NCI-H748 (cell line): ENCODE measurements at regions not wholly inside any gene's neighbourhood (a gene's known extent, or its start where the extent isn't known, plus 50 kb on each side); places are given as distances from the start of the nearest gene placed in this dataset.

Experiments used
- DNase-seq: peaks from one replicate; lab custom pipeline; 2025; ENCODE audit not compliant: unreplicated experiment; lab: John Stamatoyannopoulos, UW

GRCh38 chr2:37541516-37541915, 129.9 kb downstream of the CDC42EP3 start:
- no peak for DNase-seq

DNA sequence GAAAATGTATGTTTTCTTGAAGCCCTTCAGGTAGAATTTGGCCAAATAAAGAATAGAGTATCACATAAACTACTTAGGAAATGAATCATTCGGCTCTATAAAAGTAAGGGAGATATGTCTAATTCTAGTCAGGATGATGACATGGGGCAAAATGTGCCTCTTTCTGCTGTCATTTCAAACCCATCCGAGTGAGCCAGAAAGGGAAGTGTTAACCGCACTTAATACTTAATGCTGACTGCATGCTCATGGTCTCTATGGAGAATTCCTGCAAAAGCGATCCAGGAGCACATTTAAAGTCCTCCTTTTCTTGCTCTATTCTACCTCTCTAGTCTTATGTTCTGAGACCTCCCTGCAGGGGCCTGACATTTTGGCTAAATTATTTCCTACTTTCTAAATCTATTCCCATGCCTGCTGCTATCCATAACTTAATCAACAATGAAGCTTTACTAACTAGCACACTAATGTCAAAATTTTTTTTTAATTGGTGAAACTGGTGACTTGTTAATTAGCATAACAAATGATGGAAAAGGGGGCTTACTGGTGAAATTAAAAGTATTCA, 127.4 kb downstream of the CDC42EP3 start:
- no peak for DNase-seq

- DNase-seq: no peak
Measured at GRCh38 chr2:37544591-37545031, 126.8 kb downstream of the CDC42EP3 start.

DNA sequence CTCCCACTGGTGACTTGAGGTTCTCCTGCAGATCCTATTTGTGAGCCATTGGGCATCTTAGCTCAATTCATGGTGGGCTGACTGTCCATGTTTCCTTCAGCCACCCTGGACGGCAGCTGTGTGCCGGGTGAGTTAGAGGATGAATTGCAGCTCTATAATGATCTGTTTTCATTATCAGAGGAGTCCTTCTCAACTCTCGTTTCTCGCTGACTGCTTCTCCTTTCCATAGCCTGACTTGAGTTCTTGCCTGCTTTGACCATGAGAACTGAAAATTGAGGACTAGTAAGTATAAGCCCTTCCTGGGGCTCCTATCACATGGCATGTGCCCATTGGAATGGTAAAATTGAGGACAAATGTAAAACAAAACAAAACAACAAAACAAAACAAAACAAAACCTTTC, 121.8 kb downstream of the CDC42EP3 start:
- no peak for DNase-seq

DNA sequence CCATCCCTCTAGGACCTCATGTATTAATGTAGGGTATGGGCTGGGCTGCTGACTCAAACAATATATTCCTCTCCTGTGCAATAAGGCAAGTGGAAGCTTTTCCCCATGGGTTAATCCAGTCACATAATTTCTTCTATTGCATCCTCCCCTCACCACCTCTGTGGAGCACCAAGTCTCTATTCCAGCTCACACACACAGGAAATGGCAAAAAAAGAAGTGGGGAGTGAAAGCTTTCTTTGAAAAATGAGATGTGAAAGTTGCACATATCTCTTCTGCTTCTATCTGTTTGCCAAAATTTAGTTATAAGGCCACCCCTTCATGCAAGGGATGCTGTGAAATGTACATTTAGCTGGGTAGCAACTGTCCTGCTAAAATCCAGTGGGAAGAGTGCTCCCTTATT, 121.3 kb downstream of the CDC42EP3 start:
- DNase-seq: no peak

DNA sequence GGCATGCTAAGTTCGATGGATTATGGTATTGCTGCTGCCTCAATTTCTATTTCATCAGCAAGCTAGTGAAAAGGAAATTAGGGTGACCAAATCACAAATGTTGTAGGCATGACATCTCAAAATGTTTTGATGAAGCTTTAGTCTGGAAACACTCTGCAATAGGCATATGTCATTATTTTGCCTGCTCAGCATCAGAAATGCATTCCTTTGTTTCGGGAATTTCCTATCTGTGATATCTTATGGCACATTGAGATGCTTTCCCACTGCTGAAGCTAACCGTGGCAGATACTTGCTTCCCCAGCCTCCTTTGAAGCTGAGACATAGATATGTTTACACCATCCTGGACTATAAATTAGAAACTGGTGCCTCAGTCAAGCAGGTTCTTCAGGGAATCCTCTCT, 119.7 kb downstream of the CDC42EP3 start:
- no peak for DNase-seq

DNA sequence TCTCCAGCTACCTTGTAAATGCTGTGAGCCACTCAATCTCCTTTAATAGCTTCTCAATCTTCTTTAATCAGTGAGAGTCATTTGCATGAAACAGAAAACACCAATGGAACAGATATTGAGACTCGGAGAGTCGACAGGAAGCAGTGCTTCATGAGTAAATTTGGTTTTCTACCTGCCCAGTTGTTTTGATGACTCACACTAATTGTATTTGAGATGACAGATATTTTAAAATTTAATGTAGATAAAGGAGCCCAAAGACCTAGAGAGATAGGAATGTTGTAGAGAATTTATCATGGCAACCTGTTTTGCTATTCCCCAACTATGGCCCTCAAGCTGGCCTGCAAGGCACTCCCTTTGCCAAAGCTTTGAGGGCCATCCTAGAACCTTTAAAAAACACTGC, 119.1 kb downstream of the CDC42EP3 start:
- no peak for DNase-seq

DNA sequence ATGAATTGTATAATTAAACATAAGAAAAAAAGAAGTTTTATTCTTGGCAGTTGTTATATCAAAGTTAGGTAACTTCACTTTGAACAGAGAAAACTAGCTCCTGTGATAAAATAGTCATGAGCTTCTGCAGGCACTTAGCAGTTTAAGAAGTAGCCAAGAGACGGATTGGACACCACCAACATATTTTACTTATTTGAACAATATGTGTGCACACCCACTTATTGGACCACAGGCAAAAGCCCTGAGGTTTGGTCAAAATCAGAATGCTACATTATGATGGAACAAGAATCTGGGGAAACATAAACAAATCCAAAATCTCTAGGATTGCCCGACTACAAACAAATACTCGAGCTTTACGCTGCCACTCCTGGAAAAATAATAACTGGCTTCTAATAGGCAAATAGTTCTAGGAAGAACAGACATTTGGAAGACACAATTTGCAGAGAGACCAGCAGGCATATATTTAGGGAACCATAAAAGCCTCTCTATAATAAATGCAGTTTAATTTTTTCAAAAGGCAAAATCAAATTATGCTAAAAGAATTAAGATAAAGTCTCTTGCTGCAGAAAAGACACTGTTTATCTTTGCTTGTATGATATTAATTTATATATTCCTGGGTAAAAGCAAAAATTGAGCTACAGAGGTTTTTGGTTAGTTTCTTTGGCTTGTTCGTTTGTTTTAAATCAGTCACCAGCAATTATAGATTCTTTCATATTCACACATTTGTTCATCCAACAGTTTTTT, 117.9 kb downstream of the CDC42EP3 start:
- no peak for DNase-seq

DNA sequence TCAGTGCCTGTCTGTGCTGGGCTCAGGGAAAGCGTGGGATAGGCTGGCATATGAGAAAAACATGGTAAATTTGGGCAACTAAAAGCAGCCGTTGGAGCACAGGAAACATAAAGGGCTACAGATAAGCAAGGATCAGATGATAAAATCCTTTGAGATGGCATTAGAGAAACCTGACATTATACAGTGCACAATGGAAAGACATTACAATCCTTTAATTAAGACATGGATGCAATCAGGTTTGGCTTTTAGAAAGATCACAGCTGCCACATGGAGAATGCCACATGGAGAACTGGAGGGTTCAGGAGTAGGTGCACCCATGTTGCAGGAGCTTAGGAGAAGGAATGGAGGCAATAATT, 117.3 kb downstream of the CDC42EP3 start:
- DNase-seq: no peak

DNA sequence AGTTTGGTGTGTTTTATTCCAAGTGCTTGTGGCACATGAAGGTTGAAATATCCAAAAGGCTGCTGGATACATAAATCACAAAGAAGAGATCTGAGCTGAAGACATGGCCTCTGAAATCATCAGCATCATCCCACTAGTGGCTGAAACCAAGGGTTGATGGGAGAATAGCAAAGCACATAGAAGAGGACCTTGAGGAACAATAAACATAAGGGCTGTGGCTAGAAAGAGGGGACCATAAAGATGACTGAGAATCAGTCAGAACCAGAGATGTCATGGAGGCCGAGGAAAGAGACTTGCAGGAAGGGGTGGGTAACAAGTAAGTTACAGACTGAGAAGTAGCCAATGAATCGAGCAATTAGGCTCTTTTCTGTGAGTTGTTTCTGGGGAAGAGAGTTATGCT, 116.8 kb downstream of the CDC42EP3 start:
- DNase-seq: no peak

DNA sequence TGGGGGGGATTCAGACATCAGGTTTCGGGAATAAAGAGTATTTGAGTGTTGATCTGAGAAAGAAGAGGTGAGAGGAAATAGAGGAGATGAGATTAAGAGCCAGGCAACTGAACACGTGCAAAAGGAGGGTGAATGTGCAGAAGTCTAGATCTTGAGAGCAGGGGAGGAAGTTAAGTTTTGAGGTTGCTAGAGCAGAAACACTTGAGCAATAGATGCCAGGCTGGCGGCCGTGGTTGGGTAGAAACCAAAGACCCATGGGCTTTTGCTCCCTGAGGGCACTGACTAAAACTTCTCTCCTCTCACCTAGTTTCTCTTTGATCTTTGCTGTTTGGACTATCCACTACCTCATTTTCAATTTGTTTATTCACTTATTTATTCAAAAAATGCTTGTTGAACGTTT, 116.0 kb downstream of the CDC42EP3 start:
- DNase-seq: no peak

DNA sequence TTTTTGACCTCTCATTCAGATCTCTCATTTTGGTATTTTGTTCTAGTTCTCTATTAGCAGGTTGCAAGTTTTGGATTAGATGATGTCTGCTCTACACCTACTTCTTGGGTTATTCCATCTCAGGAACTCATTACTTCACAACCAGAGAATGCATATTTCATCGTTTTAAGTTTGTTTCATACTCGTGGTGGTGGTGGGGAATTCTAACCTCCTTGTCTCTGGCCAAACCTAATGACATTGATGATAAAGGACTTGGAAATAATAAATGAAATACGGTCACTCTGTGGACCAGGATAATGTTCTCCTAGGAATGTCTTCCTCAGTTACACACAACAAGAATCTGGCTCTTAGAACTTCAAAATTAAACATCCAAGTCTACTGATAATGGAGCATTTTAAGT, 115.2 kb downstream of the CDC42EP3 start:
- DNase-seq: no peak

GRCh38 chr2:37558623-37559022, 112.8 kb downstream of the CDC42EP3 start:
- no peak for DNase-seq

GRCh38 chr2:37560241-37560848, 111.1 kb downstream of the CDC42EP3 start:
- peak; percentile 62 for DNase-seq

- DNase-seq: no peak
Measured at GRCh38 chr2:37560863-37561614, 110.4 kb downstream of the CDC42EP3 start.

DNA sequence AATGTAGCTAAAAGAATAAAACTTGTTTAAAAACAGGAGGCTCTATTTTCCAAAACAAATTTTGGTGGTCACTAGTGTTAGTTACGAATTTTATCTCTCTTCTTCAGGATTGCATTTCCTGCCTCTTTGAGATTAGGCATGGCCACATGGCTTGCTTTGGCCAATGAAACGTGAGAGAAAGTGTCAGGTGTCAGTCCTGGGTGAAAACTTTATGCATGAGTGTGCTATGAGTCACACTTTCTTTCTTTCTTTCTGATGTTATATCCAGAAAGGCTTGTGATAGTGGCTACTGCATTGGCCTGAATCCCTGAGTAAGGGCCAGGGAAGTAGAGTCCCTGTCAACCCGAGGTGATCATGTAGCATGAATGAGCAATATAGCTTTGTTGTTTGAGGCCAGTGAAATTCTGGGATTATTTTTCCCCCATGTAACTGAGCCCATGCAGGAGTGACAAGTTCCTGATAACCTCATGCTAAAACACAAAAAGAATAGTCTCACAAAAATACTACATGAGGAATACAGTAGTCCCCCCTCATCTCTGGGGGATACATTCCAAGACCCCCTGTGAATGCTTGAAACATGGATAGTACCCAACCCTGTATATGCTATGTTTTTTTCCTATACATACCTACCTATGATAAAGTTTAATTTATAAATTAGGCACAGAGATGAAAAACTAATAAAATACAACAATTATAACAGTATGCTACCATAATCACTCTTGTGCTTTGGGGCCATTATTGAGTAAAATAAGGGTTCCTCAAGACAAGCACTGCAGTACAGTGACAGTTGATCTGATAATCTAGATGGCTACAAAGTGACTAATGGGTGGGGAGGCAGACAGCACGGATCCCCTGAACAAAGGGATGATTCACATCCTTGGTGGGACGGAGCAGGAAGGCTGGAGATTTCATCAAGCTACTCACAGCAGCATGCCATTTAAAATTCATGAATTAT, 109.5 kb downstream of the CDC42EP3 start:
- DNase-seq: no peak

DNA sequence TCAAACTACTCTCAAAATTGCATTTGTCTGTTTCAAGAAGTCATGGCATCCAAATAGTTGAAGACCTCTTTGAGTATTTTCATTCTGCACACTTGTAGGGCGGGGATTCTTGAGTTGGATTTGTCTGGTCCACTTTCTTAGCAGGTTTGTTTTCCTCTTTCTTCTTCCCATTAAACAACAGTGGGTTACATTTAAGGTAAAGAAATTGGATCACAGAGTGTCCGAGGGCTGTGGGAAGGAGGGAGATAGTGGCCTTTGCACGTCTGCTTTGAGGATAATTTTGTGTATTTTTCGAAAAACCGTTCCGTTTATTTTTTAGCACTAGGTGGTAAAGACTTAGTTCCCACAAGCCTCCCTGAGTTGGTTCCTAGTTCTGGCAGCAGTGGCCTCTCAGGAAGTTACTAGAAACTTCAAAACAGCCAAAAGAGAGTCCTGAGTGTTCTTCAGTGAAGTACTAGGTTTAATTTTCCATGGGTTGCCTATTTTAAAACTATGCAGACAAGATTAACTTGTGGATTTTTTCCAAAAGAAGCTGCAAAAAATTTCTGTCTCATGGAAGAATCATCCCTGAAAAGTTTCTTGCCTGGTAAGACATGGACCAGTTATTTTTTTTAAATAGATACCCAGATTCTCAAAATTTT, 107.9 kb downstream of the CDC42EP3 start:
- no peak for DNase-seq

- DNase-seq: peak; percentile 91
Measured at GRCh38 chr2:37564356-37564755, 107.1 kb downstream of the CDC42EP3 start.

- no peak for DNase-seq
Measured at GRCh38 chr2:37566517-37566981, 104.9 kb downstream of the CDC42EP3 start.

DNA sequence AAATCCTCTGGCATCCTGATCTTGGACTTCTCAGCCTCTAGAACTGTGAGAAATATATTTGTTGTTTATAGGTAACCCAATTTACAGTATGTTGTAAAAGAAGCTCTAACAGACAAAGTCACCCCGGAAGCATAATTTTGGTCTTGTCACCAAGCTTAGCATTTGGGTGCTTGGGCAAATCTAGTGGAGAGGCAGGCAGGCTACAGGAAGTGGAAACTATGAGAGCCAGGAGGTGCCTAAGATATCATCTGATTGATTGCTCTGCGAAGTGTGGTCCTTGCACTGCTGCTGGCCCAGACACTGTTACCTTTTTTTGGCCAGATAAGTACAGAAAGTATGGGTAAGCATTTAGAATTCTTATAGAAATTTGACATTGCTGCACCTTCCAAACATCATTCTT, 102.9 kb downstream of the CDC42EP3 start:
- DNase-seq: no peak
